Stomach (tissue), 4 donors: ENCODE measurements at regions not wholly inside any gene's neighbourhood (a gene's known extent, or its start where the extent isn't known, plus 50 kb on each side); places are given as distances from the start of the nearest gene placed in this dataset.

Experiments used
- CTCF ChIP-seq, 7 experiments: fragments of 450-650 bp in 4 of 7; fragments of 200-600 bp in 3 of 7; sonication (generic) in 3 of 7; IDR thresholded peaks; one replicate each; pipeline ENCODE4 v1.5.1; 2016 to 2019; ENCODE audit warnings: antibody characterized with exemption in 7 of 7, control low read depth in 2 of 7, mild to moderate bottlenecking in 1 of 7
- EP300 ChIP-seq: sonication (generic); formaldehyde crosslinking; IDR thresholded peaks from one replicate; pipeline ENCODE4 v1.6.1; 2017; ENCODE audit warnings: antibody characterized with exemption
- POLR2A ChIP-seq, 4 donors: fragments of 450-650 bp; IDR thresholded peaks; one replicate each; pipeline ENCODE4 v1.6.1; 2016; ENCODE audit warnings: antibody characterized with exemption in 4 of 4, control low read depth in 2 of 4, mild to moderate bottlenecking in 1 of 4, moderate library complexity in 1 of 4
- POLR2AphosphoS5 ChIP-seq, 3 donors: sonication (generic); formaldehyde crosslinking; IDR thresholded peaks; one replicate each; pipeline ENCODE4 v1.6.1; 2016; ENCODE audit warnings: antibody characterized with exemption in 3 of 3

- TF ChIP-seq CTCF (IDR thresholded peaks at IDR 0.05) (no peak), POLR2A (IDR thresholded peaks at IDR 0.05) (no peak), EP300 (no peak), POLR2AphosphoS5 (IDR thresholded peaks at IDR 0.05) (no peak)
Measured at GRCh38 chr10:84762754-84763394, 434.5 kb downstream of the CCSER2 start.
